K562 (cell line): ENCODE measurements at regions not wholly inside any gene's neighbourhood (a gene's known extent, or its start where the extent isn't known, plus 50 kb on each side); places are given as distances from the start of the nearest gene placed in this dataset.

Source experiments
- ATAC-seq: fragments of 200-7000 bp; cut with Tn5 transposase; 3 replicates; pipeline ENCODE4 v1.9.1; 2020; ENCODE audit warnings: moderate library complexity
- BruUV-seq: library from RNA; stranded (reverse); fragments of 400-500 nt; replicated peaks from 2 replicates; lab custom pipeline; 2021; lab: Mats Ljungman, UMichigan
- CTCF ChIA-PET: fragments of 300-600 bp; formaldehyde crosslinking; extraction: SDS; loops from one replicate; lab custom pipeline; 2021; ENCODE audit warnings: low intra/inter-chr PET ratio; lab: Yijun Ruan, JAX
- POLR2A ChIA-PET: fragments of 300-600, 350-650 bp; sonication (Branson Sonifier 250); formaldehyde crosslinking; extraction: SDS; loops from one replicate; lab custom pipeline; 2021; ENCODE audit warnings: antibody characterized with exemption, inconsistent platforms; lab: Yijun Ruan, JAX
- DNase-seq, 4 experiments: peaks; one replicate each; pipeline versions ENCODE4 v3.0.0 to v3.0.0-alpha.2; 2011 to 2018; ENCODE audit warnings: low spot score in 3 of 4, mixed read lengths in 3 of 4; ENCODE audit errors: extremely low read depth in 1 of 4
- FAIRE-seq: peaks from 2 replicates; lab custom pipeline; 2011; peaks lifted over from hg19 to GRCh38; lab: Jason Lieb, UNC
- H2AFZ ChIP-seq: 2 replicates; pipeline ENCODE4 v1.6.0; 2011; ENCODE audit warnings: low read depth, low read length, control low read depth, inconsistent platforms
- H3K27ac ChIP-seq: fragments of 200-600 bp; 3 replicates; pipeline ENCODE4 v1.8.0; 2011; ENCODE audit warnings: low read depth, mild to moderate bottlenecking, control low read depth, inconsistent platforms, low read length, moderate library complexity, mixed read lengths; ENCODE audit errors: extremely low read depth
- H3K27me3 ChIP-seq, 2 experiments: fragments of 300-600 bp in 1 of 2; 2 replicates in 1 of 2; 3 replicates in 1 of 2; pipeline versions ENCODE4 v1.6.0 to v1.8.0; 2011; ENCODE audit warnings: inconsistent platforms in 2 of 2, low read length in 2 of 2, mild to moderate bottlenecking in 1 of 2, mixed read lengths in 1 of 2, moderate library complexity in 1 of 2; ENCODE audit not compliant: control insufficient read depth in 2 of 2, insufficient read depth in 2 of 2
- H3K36me3 ChIP-seq: fragments of 300-600 bp; 3 replicates; pipeline ENCODE4 v1.8.0; 2011; ENCODE audit warnings: mild to moderate bottlenecking, low read length, inconsistent platforms; ENCODE audit not compliant: control insufficient read depth, insufficient read depth
- H3K4me1 ChIP-seq, 2 experiments: fragments of 200-600 bp in 1 of 2; replicated peaks in 1 of 2; 2 replicates in 1 of 2; 3 replicates in 1 of 2; pipeline versions ENCODE4 v1.5.1 to v1.8.0; 2011; ENCODE audit warnings: inconsistent platforms in 2 of 2, low read length in 2 of 2, mild to moderate bottlenecking in 1 of 2, mixed read lengths in 1 of 2, moderate library complexity in 1 of 2; ENCODE audit not compliant: control insufficient read depth in 2 of 2, insufficient read depth in 2 of 2
- H3K4me2 ChIP-seq: 2 replicates; pipeline ENCODE4 v1.6.1; 2011; ENCODE audit warnings: low read length, control low read depth, inconsistent platforms, mixed read lengths; ENCODE audit not compliant: insufficient read depth
- H3K4me3 ChIP-seq: fragments of 200-600 bp; sonication (generic), shearing (Covaris generic); 2 replicates; pipeline ENCODE4 v1.5.1; 2016; ENCODE audit warnings: control low read depth, inconsistent platforms
- H3K79me2 ChIP-seq: fragments of 200-600 bp; 3 replicates; pipeline ENCODE4 v1.8.0; 2011; ENCODE audit warnings: low read length, inconsistent platforms; ENCODE audit not compliant: control insufficient read depth, insufficient read depth
- H3K9ac ChIP-seq, 2 experiments: 2 replicates each; pipeline versions ENCODE4 v1.6.0 to v1.6.1; 2011; ENCODE audit warnings: low read depth in 2 of 2, low read length in 2 of 2, control low read depth in 1 of 2, inconsistent platforms in 1 of 2, mild to moderate bottlenecking in 1 of 2, mixed read lengths in 1 of 2; ENCODE audit not compliant: insufficient read depth in 1 of 2
- H3K9me1 ChIP-seq: one replicate; pipeline ENCODE4 v1.6.0; 2011; ENCODE audit warnings: inconsistent platforms, mild to moderate bottlenecking, low read length, moderate library complexity; ENCODE audit not compliant: control insufficient read depth, insufficient read depth
- H3K9me3 ChIP-seq: replicated peaks from 2 replicates; pipeline ENCODE4 v1.5.1; 2011; ENCODE audit warnings: low read depth, low read length, inconsistent platforms; ENCODE audit not compliant: control insufficient read depth, insufficient read depth
- H4K20me1 ChIP-seq: replicated peaks from 2 replicates; pipeline ENCODE4 v1.6.1; 2011; ENCODE audit warnings: low read length, inconsistent platforms, mixed read lengths; ENCODE audit not compliant: control insufficient read depth, insufficient read depth
- FOXM1 ChIP-seq, 2 experiments: fragments of 450-650 bp in 1 of 2; sonication (generic) in 1 of 2; formaldehyde crosslinking in 1 of 2; IDR thresholded peaks; 2 replicates each; pipeline versions ENCODE4 v1.6.1 to v1.9.0; 2017 to 2022; ENCODE audit warnings: low read depth in 2 of 2, mild to moderate bottlenecking in 2 of 2, missing genetic modification reagents in 1 of 2, moderate library complexity in 1 of 2
- NFIC ChIP-seq: fragments of 450-650 bp; IDR thresholded peaks from 2 replicates; pipeline ENCODE4 v1.6.1; 2017; ENCODE audit warnings: mild to moderate bottlenecking, inconsistent platforms
- RAD21 ChIP-seq, 2 experiments: fragments of 250-450 bp in 1 of 2; fragments of 450-650 bp in 1 of 2; sonication (Bioruptor Pico) in 1 of 2; formaldehyde crosslinking in 1 of 2; IDR thresholded peaks in 1 of 2; conservative IDR thresholded peaks in 1 of 2; 2 replicates each; pipeline versions ENCODE4 v1.4.0 to v1.8.0; 2020 to 2022; ENCODE audit warnings: mild to moderate bottlenecking in 2 of 2, moderate library complexity in 1 of 2
- SFPQ ChIP-seq: fragments of 200-400 bp; formaldehyde crosslinking; IDR thresholded peaks from 2 replicates; pipeline ENCODE4 v1.6.1; 2017; ENCODE audit warnings: mild to moderate bottlenecking, low read depth, low read length, moderate library complexity
- WGBS: fragments of 100-300 bp; shearing (Covaris generic); methylation state at CpG from one replicate; pipeline ENCODE4 v1.1.6; 2016; ENCODE audit warnings: low coverage, mixed read lengths; ENCODE audit not compliant: insufficient coverage; ENCODE audit errors: missing lambda C conversion rate; 5-methylcytosine and 5-hydroxymethylcytosine counted together
- in situ Hi-C: fragments of 300-500 bp; cut with MboI; formaldehyde crosslinking; loops from 4 replicates; pipeline ENCODE4 v1.15.0; 2018; ENCODE audit warnings: inconsistent platforms, mixed read lengths
- intact Hi-C: fragments of 100-400 bp; cut with micrococcal nuclease; formaldehyde crosslinking; loops from 2 replicates; pipeline ENCODE4 v1.14.2; 2022

DNA sequence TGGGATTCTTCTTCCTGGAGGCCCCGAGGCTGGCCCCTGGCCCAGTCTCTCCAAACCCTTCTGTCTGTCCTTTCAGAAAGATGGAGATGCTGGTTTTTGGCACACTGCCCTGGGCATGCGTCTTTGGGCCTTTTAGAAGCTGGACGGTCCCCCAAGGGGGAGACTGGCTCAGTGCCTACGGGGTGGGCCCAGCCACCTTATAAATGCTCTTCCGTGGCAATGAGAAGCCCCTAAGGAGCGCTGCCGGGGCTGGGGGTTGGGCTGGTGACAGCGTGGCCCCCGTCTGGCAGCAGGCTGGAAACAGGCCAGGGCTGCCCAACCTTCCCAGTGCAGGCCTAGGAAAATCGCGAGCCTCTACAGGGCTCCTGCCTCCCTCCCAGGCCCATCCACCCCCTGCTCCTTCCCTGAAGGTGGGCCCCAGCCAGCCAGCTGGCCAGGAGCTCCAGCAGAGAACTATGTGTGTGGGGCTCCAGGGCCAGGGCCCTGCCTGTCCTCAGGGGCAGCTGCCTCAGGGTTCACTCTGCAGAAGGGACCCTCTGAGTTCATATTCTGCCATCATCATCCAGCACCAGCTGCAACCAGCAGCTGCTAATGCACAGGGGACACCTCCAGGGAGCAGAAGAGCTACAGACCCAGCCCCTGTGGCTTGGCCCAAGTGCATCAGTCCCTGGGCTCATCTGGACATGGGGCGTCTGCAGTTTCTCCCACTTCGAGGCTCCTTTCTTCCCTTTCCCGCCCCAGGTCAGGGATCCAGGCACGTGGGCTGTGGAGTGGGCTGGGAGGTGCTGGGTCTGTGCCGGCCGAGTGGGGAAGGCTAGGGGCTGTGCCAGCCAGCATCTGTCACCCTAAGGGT is 107.6 kb upstream of the OTOS start:
- H3K4me2 ChIP-seq = no peak overlapping the region
- H3K27ac ChIP-seq = no peak overlapping the region
- peaks cover 4% of the 10 kb centered on the region for H3K9me1 ChIP-seq
- in situ Hi-C loops = no loop called here
- H2AFZ ChIP-seq = no peak overlapping the region
- no peak overlapping the region for H3K4me3 ChIP-seq
- 41% methylated on average over 9 of the region's 17 CpGs for WGBS
- peaks cover 25 to 60% of the 10 kb centered on the region in 2 experiments for H3K4me1 ChIP-seq
- no peak overlapping the region; a peak in 1 of 4 replicates for H3K9ac ChIP-seq
- DNase-seq = no peak
- H3K79me2 ChIP-seq = no peaks in the 10 kb centered on the region
- CTCF ChIA-PET = no interaction called here
- no peaks in the 10 kb centered on the region for H4K20me1 ChIP-seq
- intact Hi-C loops = no loop called here
- H3K36me3 ChIP-seq = no peaks in the 10 kb centered on the region
- FAIRE-seq = no peak
- no peak for TF ChIP-seq FOXM1 (IDR thresholded peaks at IDR 0.05; ENCODE audit: low read depth)
- TF ChIP-seq FOXM1 (CRISPR knock-in tag; IDR thresholded peaks at IDR 0.05; ENCODE audit: low read depth) = no peak
- TF ChIP-seq SFPQ = no peak
- no peak for TF ChIP-seq RAD21 (CRISPR knock-in tag; conservative IDR thresholded peaks at IDR 0.05 in 1 of 2, IDR thresholded peaks at IDR 0.05 in 1 of 2)
- TF ChIP-seq NFIC = peak; percentile 22; the same call in 1 of the 2 replicates
- TF ChIP-seq, all 486 proteins: peak for 1
- BruUV-seq = no TSS peak
- no peak for ATAC-seq
- POLR2A ChIA-PET = interaction anchor here (1.1 kb wide), 1 partner anchor 14 kb away, joined by 3 read pairs; no protein-coding TSS in a partner anchor
- Histone ChIP-seq H3K27me3 (no peaks in the 10 kb centered on the region; a peak in 1 of 5 replicates), H3K9me3 (no peaks in the 10 kb centered on the region)
